Pulmonary artery endothelial cell (primary cell): ENCODE measurements at regions not wholly inside any gene's neighbourhood (a gene's known extent, or its start where the extent isn't known, plus 50 kb on each side); places are given as distances from the start of the nearest gene placed in this dataset.
"Not testable (repeated sequence)": the region's sequence is repeated elsewhere in the genome, so short reads cannot be mapped to it uniquely, and the experiment has no call there.

Experiments
- DNase-seq: peaks from one replicate; pipeline ENCODE4 v3.0.0-alpha.2; 2011; ENCODE audit warnings: low read depth, low spot score

DNA sequence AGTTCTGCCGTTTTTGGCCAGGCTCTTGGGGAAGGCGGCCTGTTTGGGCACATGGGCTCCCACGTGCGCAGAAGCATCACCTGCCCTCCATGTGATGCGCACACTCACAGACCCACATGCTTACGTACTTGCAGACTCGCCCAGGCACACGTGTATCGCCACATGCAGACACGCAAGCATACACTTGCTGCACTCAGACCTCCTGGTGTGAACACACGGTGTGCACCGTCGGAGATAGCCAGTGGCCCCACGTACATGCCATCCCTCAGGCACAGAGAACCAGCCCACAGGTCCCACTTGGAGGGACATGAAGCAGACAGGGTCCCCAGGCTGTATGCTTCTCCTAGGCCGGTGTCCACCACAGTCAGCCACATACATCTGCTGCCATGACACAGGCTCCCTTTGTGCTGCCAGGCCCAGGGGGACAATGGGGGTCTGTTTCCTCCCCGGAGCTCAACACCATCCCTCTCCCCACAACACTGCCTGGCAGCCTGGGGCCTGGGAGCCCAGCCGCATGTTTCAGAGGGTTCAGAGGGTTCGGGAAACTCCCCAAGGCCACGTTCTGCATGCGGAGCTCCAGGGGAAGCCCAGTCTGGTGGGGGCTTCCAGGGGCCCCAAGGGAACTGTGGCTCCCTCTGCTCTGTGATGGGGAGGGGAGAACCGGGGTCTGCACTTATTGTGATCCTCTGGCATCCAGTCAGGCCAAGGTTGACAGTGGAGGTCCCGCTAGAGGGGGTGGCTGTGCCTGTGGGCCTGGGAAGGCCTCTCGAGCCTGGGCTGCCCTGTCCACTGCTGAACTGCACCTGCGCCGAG is 208.1 kb upstream of the HAAO start:
- DNase-seq, result no peak

DNA sequence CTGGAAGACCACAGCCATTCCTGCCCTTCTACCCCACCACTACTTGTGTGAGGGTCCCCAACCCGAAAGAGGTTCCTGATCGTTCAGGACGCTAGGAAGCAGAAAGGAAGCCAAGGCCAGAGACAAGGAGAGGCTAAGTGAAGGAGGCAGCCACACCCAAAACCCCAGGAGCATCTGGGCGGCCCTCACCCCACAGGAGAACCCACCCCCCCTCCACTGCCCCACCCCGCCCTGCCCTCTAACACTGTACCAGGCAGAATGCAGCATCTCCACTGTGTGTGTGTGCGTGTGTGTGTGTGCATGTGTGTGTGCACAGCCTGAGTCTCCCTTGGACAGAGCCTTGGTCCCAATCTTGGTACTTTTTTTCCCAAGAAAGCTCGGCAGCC is 207.5 kb upstream of the HAAO start:
- no peak for DNase-seq

DNA sequence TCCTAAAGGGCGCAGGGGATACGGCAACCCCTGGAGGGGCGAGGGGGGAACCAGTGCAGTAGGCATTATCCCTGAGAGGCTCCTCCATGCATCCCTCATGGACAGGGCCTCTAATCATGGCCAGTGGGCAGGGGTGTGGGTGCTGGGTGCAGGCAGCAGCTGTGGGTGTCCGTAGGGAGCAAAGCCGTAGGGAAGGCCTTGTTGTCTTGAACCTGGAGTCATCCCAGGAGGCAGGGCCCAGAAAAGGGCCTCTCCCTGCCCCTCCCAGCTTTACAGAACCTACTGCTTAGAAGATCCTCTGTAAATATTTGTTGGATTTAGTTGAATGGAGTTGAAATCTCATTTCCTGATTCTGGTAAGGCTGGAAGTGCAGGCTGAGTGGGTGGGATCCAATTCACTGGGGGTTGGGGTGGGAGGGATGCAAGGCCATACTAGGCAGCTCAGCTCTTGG is 207.0 kb upstream of the HAAO start:
- DNase-seq, result no peak

DNA sequence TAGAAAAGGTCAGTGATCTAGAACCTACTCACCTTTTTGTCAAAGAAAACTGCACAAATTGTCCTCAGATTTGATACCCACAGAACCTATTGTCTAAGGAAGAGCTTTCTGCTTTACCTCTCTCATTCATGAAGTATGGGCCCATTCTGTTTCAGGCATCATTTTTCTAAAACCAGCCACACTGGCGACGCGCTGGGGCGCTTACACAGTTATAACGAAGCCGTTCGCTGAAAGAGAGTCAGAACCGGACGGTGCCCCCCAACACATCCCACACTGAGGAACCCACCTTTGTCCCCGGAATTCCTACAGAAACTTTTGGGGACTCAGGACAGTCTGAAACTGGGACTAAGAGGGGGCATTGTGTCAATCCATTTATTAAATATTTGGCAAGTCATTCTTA is 206.3 kb upstream of the HAAO start:
- DNase-seq, result no peak

DNA sequence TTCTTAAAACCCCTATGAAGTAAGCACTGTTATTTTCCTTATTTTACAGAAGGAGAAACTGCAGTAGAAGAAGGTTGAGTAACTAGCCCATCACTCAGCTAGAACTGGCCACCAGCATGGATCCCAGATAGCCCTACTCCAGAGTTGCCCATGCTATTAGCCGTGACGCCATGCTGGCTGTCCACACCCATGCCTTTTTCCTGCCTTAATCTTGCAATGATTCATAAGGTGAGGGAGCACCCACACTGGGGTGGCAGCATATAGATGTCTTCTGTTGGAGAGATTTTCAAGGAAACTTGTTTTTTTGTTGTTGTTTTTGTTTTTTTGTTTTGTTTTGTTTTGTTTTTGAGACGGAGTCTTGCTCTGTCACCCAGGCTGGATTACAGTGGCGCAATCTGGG is 204.1 kb upstream of the HAAO start:
- no peak for DNase-seq

DNA sequence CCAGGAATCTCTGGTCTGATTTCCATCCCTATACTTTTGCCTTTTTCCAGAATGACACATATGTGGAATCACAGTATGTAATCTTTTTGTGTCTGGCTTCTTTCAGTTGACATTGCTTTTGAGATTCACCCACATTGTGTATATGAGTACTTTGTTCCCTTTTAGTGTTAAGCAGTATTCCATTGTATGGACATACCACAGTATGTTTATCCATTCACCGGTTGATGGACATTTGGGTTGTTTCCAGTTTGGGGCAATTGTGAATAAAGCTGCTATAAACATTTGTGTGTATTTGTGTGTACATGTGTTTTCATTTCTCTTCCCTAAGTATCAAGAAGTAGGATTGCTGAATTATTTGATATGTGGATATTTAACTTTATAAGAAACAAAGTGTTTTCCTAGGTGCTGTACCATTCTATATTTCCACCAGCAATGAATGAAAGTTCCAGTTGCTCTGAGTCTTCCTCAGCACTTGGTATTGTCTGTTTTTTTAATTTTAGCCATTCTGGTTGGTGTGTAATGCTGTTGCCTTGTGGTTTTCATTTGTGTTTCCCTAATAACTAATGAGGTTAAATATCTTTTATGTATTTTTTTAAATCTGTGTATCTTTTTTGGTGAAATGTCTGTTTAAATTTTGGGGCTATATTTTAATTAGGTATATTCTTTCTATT is 203.5 kb upstream of the HAAO start:
- DNase-seq, result no peak

DNA sequence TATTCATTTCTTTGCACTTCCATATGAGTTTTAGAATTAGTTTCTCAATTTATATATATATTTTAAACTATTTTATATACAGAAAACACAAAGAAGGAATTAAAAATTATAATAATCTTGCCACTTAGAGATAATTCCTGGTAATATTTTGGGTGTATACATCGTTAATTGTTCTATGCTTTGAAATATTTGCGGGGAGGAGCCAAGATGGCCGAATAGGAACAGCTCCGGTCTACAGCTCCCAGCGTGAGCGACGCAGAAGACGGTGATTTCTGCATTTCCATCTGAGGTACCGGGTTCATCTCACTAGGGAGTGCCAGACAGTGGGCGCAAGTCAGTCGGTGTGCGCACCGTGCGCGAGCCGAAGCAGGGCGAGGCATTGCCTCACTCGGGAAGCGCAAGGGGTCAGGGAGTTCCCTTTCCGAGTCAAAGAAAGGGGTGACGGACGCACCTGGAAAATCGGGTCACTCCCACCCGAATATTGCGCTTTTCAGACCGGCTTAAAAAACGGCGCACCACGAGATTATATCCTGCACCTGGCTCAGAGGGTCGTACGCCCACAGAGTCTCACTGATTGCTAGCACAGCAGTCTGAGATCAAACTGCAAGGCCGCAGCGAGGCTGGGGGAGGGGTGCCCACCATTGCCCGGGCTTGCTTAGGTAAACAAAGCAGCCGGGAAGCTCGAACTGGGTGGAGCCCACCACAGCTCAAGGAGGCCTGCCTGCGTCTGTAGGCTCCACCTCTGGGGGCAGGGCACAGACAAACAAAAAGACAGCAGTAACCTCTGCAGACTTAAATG is 197.1 kb upstream of the HAAO start:
- DNase-seq, result not testable (repeated sequence)

DNA sequence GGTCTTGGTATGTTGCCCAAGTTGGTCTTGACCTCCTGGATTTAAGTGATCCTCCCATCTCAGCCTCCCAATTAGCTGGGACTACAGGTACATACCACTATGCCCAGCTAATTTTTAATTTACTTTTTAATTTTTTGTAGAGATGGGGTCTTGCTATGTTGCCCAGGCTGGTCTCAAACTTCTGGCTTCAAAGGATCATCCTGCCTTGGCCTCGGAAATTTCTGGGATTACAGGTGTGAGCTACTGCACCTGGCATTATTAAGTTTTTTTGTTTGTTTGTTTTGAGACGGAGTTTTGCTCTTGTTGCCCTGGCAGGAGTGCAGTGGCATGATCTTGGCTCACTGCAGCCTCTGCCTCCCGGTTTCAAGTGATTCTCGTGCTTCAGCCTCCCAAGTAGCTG is 195.7 kb upstream of the HAAO start:
- DNase-seq, result not testable (repeated sequence)

DNA sequence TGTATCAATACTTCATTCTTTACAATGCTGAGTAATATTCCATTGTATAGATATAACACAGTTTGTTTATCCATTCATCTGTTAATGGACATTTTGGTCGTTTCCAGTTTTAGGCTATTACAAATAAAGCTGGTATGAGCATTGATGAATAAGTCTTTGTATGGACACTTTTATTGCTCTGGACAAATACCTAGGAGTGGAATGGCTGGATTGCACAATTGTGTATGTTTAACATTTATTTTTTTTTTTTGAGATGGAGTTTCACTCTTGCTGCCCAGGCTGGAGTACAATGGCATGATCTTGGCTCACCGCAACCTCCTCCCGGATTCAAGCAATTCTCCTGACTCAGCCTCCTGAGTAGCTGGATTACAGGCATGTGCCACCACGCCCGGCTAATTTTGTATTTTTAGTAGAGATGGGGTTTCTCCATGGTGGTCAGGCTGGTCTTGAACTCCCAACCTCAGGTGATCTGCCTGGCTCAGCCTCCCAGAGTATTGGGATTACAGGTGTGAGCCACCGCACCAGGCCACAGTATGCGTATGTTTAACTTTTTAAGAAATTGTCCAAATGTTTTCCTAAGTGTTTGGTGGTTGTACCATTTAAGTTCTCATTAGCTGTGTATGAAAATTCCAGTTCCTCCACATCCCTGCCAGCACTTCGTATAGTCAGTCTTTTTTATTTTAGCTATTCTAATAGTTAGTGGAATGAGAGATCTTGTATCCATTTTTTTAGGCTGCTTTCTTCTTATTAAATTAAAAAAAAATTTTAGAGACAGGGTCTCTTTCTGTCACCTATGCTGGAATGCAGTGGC is 194.9 kb upstream of the HAAO start:
- no peak for DNase-seq

DNA sequence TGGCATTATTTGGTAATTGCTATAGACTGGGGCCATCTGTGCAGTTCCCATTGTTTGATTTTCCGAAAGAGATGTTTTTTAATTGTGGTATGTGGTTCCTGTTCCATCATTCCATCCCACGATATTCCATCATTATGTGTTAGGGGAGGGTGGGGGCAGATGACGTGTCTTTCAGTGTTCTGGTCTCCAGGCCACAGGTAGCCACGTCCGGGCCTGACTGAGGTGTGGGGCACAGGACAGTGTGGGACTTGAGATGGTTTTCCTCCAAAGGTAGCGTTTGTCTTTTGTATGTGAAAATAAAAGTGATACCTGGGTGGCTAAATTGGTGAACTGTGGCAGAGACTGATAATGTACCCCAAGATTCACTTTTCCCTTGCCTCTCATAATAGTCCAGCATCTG is 192.2 kb upstream of the HAAO start:
- no peak for DNase-seq

DNA sequence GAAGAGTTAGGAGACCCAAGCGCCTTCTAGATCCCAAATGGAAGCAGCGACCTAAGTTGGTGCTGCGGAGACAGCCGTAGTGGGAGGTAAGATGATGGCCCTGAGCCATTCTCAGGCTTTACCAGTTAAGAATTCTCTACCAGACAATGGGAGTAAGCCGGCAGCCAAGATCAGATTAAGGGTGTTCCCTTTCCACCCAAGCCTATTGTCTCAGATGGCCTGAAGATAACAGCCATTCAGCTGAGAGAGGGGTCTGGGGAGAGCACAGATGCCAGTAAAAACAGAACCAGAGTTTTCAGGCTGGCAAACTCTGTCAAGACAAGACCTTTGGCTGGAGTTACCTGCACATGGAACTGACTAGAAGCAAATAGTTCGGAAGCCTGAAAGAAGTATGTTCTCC is 191.7 kb upstream of the HAAO start:
- DNase-seq, result no peak

DNA sequence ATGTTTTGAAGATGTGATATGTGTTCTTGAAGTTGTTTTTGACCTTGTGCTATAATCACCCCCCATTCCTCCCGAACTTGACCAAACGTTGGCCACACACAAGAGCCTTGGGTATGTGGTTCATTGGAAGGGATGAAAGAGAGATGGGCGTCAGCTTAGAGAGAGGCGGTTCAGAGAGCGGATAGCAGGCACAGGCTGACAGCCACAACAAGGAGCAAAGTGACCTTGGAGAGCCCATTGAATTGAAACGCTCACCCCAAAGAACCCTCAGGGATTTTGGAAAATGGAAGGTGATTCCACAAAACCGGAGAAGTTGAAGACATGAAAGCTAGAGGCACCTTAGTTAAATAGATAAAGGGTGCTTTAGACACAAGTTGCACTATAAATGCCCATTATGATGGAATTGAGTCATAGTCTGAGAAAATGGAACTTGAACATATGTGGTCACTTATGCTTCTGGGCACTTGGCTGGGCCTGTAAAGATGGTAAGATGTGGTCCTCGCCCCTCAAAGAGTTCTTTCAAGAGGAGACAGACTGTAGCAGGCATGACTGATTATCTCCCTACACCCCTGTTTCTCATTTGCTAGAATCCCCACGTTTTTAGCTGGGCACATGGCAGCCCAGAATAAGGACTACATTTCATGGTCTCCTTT is 188.5 kb upstream of the HAAO start:
- DNase-seq, result no peak

DNA sequence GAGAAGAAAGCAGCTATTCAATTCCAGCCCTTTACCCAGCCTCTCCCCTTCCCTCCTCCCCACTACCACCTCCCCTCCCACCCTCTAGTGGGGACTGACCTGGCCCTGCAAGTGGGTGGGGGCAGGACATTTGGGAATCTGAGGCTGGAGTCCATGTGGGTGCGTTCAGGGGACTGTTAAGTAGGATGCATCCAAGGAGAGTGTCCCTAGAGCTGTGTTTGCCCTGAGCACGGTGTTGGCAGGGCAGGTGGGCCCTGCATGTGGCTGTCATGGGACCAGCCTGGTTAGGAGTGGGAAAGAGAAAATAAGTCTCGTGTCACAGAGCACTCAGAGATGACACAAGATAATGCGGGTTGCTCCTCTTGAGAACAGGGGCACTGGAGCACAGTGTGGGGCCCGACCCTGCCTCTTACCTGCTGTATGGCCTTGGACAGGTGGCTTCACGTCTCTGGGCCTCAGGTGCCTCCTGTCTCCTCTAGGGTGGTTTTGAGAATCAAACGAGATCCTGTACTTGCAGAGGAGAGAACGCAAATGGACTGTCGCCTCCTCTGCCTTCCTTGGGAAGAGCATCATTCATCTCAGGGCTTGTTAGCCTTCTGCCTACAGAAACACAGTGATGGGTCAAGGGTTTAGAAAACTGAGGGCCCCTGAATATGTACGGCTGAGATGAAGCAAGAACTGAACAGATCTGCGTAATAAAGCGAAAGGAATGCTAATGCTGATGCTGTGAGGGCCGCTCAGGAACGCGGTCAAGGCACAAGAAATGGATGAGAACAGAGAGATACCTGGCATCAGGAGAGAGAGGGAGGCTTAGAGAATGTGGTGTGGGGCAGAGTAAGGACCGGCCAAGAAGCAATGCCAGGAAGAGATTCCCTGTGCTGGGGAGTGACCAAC is 187.7 kb upstream of the HAAO start:
- no peak for DNase-seq

DNA sequence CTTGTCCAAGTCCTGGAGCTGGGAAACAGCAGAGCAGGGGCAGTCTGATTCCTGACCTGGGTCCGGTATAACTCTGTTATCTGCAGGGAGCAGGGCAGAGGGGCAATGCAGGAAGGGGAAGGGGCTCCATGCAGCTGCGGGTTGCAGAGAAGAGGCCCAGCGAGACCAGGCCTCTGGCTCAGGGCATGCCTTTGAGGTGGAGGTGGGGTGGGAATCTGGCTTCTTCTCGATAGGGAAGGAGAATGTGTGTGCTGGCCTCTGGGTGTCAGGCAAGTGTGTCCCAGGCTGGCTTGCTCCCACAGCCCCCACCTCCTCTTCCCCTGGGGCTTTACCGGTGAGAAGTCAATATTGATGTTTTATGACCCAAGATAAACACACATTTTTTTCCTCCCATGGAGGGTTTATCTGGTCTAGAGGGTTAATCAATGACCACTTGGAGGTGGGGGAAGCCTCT is 187.1 kb upstream of the HAAO start:
- no peak for DNase-seq

DNA sequence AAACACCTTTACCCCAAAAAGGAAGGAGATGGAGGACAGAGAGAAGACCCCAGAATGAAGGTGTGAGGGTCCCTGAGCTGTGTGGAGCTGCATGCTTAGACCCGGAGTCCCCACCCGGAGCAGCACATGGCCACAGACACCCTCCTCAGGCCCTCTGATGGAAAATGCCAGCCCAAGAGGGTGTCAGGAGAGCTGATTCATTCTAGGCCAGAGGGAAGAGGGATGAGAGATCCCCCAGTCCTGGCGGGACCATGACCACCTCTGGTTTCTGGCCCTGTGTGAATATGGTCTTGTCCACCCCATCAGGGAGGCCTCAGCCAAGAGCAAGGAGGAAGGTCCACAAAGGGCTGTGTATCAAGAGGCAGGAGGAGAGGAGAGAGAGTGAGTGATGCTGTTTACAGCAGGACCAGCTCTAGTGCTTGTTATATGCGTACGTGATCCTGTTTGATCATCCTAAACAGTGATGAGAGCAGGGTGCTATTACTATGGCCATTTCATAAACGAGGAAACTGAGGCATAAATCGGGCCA is 186.6 kb upstream of the HAAO start:
- DNase-seq, result no peak

DNA sequence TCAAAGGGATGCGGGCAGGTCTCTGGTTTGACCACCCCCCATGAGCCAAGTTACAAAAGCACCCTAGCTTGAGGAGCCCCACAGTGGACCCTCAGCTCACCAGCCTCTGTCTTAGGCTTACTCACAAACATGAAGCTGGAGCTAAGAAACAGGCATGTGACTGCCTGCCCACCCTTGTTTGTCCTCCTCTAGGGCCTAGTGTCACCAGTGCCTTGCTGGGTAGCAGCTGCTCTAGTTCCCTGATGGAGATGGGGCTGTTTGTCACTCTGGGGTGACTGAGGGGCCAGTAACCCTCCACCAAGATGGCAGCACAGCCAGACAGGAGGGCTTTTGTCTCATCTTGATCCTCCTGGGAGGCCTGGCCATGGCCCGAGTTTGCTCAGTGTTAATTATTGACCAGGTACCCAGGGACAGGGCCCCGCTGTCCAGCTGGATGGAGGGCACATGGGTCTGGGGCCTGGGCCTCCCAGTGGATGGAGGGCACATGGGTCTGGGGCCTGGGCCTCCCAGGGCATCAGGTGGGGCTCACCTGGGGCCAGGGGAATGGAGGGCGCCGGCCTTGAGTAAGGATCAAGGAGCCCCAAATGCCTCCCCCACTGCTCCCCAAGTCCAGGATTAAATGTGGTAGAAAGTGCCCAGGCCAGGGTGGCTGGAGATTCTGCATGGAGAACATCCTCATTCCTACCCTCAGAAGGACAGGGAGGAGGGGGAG is 185.9 kb upstream of the HAAO start:
- no peak for DNase-seq

DNA sequence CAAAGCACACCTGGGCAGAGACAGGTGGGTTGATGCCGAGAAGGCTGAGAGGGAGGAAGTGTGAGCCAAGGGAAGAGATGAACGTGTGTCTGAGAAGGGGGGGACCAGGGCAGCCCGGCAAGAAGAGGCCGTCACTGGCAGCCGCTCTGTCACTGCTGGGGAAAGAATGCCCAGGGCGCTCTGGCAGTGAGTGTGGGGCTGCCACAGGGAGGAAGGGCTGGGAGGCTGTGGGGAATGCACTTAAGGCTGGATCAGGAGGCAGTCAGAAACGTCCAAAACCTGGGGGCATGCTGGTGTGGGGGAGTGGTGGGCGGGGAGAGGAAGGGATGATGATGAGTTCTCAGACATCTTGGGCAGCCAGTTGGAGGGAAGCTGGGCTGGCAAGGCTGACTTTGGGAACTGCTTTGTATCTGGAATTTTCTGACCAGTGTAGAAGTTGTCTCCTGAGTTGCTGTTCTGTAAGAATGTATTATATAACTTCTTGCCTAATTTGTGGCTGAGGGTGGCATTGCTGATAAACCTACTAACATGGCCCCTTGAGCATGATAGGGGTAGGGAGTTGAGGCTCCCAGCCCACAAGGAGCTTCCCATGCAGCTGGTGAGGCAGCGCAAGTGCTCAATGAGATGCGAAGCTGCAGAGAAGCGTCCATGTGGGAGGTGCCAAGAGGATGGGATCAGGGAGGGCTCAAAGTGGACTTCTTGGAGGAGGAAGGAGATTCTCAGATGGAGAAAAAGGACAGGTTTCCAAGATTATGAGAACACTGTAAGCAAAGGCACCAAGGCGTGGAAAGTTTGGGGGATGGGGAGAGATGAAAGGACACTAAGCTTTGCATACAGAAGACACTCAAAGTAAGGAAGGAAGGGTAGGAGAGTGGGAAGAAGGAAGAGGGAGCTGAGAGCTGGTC is 185.1 kb upstream of the HAAO start:
- no peak for DNase-seq

DNA sequence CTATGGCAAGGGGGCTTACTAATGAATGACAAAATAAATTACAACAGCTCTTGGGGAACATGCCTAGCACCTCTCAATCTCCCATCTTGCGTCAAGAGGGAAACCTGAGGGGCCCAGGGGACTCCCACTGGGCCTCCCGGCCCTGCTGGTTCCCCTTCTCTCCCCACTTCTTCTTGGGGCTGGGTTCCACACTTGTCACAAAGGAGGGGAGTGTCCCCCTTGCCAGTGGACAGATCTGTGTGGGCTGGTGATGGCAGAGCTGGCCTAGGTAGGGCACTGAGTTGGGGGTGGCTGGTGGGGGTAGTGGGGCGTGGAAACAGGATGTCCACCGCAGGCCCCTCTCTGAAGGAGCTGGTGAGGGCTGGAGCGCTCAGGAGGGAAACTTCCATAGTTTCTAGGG is 184.0 kb upstream of the HAAO start:
- no peak for DNase-seq
